ENCODE measurements at regions not wholly inside any gene's neighbourhood (a gene's known extent, or its start where the extent isn't known, plus 50 kb on each side); places are given as distances from the start of the nearest gene placed in this dataset.
"Not testable (repeated sequence)": the region's sequence is repeated elsewhere in the genome, so short reads cannot be mapped to it uniquely, and the experiment has no call there.

- DNase-seq (ENCODE audit: low spot score); CTCF ChIA-PET; POLR2A ChIA-PET (ENCODE audit: low non-redundant PET): not testable (repeated sequence)
Observed at GRCh38 chr1:176396604-176397395, 66.2 kb upstream of the PAPPA2 start.

DNA sequence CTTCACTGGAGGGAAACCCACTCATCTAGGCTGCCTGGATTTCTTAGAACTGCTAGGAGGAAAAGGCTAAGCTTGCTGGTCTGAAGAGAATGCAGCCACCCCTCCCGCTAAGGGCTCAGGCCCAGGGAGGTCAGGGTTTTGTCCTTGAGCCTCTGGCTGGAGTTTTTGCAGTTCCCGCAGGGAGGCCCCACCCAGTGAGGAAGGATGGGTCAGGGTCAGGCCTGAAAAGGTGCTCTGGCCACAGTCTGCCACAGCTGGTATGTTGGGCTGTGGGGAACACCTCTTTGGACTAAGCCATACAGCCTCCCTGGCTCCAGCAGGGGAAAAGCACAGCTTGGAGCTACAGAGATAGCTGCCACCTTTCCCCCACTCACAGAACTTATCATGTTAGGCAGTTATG, 71.4 kb upstream of the PAPPA2 start:
- no peak for DNase-seq (ENCODE audit: low spot score)
- CTCF ChIA-PET, result no interaction called here
- H3K27ac ChIP-seq, result no peak overlapping the region
- POLR2A ChIA-PET (ENCODE audit: low non-redundant PET), result no interaction called here
- no peak for TF ChIP-seq CTCF (conservative IDR thresholded peaks at IDR 0.05; ENCODE audit: low read depth)

More at GRCh38 chr1:176396604-176397395, 66.2 kb upstream of the PAPPA2 start:
- H3K27ac ChIP-seq, result not testable (repeated sequence)

DNA sequence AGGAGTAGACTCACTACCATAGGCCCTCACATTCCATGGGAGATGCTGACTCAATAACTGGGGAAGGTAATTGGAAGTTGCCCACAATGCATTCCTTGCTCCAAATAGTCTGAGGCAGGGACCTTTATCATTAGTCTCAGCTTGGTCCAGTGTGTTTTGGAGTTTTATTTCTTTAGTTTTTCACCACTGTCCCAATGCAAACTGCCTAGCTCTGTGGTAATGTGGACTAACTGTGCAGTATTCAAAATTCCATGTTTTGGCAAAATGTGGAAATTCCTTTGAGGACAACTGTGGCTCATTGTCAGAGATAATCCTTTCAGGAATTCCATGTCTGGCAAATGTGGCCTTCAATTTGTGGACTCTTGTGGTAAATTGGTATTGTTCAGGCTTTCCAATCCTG, 78.1 kb upstream of the PAPPA2 start:
- POLR2A ChIA-PET (ENCODE audit: low non-redundant PET), result no interaction called here
- H3K27ac ChIP-seq, result no peak overlapping the region
- no peak for DNase-seq (ENCODE audit: low spot score)
- no peak for TF ChIP-seq CTCF (conservative IDR thresholded peaks at IDR 0.05; ENCODE audit: low read depth)
- CTCF ChIA-PET, result no interaction called here

DNA sequence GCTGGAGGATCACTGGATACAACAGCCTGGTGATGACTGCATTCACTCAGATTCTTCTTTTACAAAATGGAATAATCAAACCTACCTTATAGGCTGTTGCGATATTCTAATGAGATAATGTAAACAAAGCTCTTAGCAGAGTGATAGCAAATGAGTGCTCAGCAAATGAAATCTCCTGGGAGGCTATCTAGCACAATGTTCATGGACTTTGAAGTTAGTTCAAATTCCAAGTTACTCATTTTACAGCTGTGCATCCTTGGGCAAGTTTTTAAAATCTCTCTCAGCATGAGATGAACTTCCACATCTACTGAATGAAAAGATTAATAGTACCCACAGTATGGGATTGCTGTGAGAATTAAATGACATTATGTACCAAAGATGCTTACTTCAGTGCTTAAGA, 80.8 kb upstream of the PAPPA2 start:
- no peak overlapping the region for H3K27ac ChIP-seq
- CTCF ChIA-PET, result no interaction called here
- DNase-seq (ENCODE audit: low spot score), result no peak
- POLR2A ChIA-PET (ENCODE audit: low non-redundant PET), result no interaction called here
- TF ChIP-seq CTCF (conservative IDR thresholded peaks at IDR 0.05; ENCODE audit: low read depth), result no peak

DNA sequence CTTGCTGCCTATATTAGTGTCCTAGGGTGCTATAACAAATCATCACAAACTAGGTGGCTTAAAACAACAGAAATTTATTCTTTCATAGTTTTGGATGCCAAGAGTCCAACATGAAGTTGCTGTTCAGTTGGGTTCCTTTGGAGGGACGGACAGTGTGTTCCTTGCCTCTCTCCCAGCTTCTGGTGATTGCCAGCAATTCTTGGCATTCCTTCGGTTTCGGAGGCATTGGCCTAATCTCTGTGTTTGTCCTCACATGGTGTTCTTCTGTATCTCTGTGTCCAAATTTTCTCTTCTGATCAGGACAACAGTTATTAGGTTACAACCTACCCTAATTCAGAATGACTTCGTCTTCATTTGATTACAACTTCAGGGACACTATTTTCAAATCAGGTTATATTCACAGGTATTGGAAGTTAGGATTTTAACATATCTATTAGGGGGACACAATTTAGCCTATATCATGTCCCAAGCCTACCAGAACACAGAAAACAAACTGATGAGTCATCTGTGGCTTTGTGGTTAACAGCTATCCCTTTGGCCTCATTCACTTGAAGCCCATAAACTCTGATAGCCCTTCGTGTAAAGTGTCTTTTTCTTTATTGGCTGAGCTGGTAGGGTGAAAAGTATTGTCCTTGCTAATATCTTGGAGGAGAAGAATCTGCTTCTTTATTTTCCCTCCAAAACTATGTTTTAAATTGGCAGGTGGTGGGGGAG, 83.2 kb upstream of the PAPPA2 start:
- ChIA-PET POLR2A (ENCODE audit: low non-redundant PET) (no interaction called here), CTCF (interaction anchor here (0.6 kb wide), 1 partner anchor 270 kb away, joined by 5 read pairs; no protein-coding TSS in a partner anchor)

DNA sequence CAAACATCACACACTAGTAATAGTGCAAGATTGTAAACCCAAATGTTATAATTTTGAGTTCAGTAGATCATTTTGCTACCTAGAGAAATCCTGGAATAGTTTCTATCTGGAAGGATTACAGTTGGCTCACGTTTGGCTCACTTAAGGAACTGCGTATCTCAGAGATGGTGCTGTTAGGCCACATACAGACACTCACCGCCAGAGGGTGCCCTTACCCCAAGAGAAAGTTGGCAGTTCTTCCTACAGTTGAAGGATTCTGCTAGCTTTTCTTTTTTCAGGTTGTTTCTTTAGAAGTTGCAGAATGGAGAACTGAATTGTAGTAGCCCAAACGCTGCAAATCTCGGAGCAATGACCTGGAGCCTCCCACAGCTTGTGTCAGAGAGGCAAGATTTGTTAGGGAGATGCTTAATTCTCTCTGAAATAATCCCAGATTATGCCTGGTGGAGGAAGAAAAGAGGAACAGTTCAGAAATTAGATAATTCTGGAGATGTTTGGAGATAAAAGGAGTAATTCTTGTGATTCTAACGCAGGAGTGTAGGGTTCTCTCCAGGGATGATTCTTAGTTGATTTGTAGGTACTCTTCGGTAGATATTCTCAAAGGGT, 87.9 kb upstream of the PAPPA2 start:
- ChIA-PET POLR2A (ENCODE audit: low non-redundant PET) (no interaction called here), CTCF (interaction anchor here (0.6 to 1.8 kb wide), 5 partner anchors 146 to 499 kb away, joined by 3 to 8 read pairs (median 3); no protein-coding TSS in a partner anchor)
- TF ChIP-seq CTCF (conservative IDR thresholded peaks at IDR 0.05; ENCODE audit: low read depth), result peak; percentile 84
- H3K27ac ChIP-seq, result no peak overlapping the region
- DNase-seq (ENCODE audit: low spot score), result peak; percentile 49

More for the DNA sequence above, 83.2 kb upstream of the PAPPA2 start:
- DNase-seq (ENCODE audit: low spot score), result no peak
- no peak for TF ChIP-seq CTCF (conservative IDR thresholded peaks at IDR 0.05; ENCODE audit: low read depth)
- H3K27ac ChIP-seq, result no peak overlapping the region
